SK-N-MC (cell line): ENCODE measurements at regions not wholly inside any gene's neighbourhood (a gene's known extent, or its start where the extent isn't known, plus 50 kb on each side); places are given as distances from the start of the nearest gene placed in this dataset.

Experiments used
- EZH2 ChIP-seq: fragments of 200-600 bp; sonication (generic); IDR thresholded peaks from one replicate; pipeline ENCODE4 v1.6.1; 2017; ENCODE audit warnings: antibody characterized with exemption
- POLR2AphosphoS5 ChIP-seq: IDR thresholded peaks from 2 replicates; pipeline ENCODE4 v1.6.1; 2012; ENCODE audit warnings: mild to moderate bottlenecking, low read depth, low read length, borderline replicate concordance

GRCh38 chr20:50313827-50314677, 123.4 kb downstream of the CEBPB start:
- TF ChIP-seq POLR2AphosphoS5 (no peak), EZH2 (no peak)
